K562 (cell line): ENCODE measurements at regions not wholly inside any gene's neighbourhood (a gene's known extent, or its start where the extent isn't known, plus 50 kb on each side); places are given as distances from the start of the nearest gene placed in this dataset.

Experiments used
- ADNP ChIP-seq: fragments of 200-800 bp; sonication (Bioruptor generic); IDR thresholded peaks from 2 replicates; pipeline ENCODE4 v1.6.1; 2016; ENCODE audit warnings: missing genetic modification characterization, missing compliant biosample characterization
- BHLHE40 ChIP-seq: IDR thresholded peaks from 2 replicates; pipeline ENCODE4 v1.6.1; 2011; ENCODE audit warnings: low read length, improper control_type of control experiment
- CXXC5 ChIP-seq: fragments of 250-450 bp; sonication (Bioruptor Pico); IDR thresholded peaks from 2 replicates; pipeline ENCODE4 v1.8.0; 2022; ENCODE audit warnings: inconsistent platforms, mild to moderate bottlenecking, moderate library complexity
- ELF2 ChIP-seq: fragments of 250-450 bp; sonication (Bioruptor Pico); IDR thresholded peaks from 2 replicates; pipeline ENCODE4 v1.5.0; 2021; ENCODE audit warnings: mild to moderate bottlenecking
- EP300 ChIP-seq: IDR thresholded peaks from 2 replicates; pipeline ENCODE4 v1.6.1; 2012; ENCODE audit warnings: low read length, improper control_type of control experiment
- EP400 ChIP-seq: fragments of 450-650 bp; IDR thresholded peaks from 2 replicates; pipeline ENCODE4 v1.6.1; 2017; ENCODE audit warnings: antibody characterized with exemption, mild to moderate bottlenecking, moderate library complexity
- GTF2E2 ChIP-seq: fragments of 200-800 bp; sonication (Bioruptor generic); IDR thresholded peaks from 2 replicates; pipeline ENCODE4 v1.6.1; 2016; ENCODE audit warnings: missing genetic modification characterization, missing compliant biosample characterization
- LEF1 ChIP-seq: fragments of 450-650 bp; IDR thresholded peaks from 2 replicates; pipeline ENCODE4 v1.6.1; 2016; ENCODE audit warnings: mild to moderate bottlenecking
- MAFG ChIP-seq: fragments of 450-650 bp; conservative IDR thresholded peaks from 2 replicates; pipeline ENCODE4 v1.6.1; 2016; ENCODE audit warnings: missing genetic modification characterization, missing compliant biosample characterization
- NFE2 ChIP-seq: IDR thresholded peaks from 2 replicates; pipeline ENCODE4 v1.6.1; 2014; ENCODE audit warnings: antibody characterized with exemption, low read depth
- NR2C1 ChIP-seq, 2 experiments: fragments of 450-650 bp; IDR thresholded peaks; 2 replicates each; pipeline ENCODE4 v1.6.1; 2017; ENCODE audit warnings: mild to moderate bottlenecking in 2 of 2, antibody characterized with exemption in 1 of 2, inconsistent platforms in 1 of 2, missing compliant biosample characterization in 1 of 2, missing genetic modification characterization in 1 of 2
- NR2C2 ChIP-seq, 2 experiments: fragments of 200-800 bp in 1 of 2; sonication (Bioruptor generic) in 1 of 2; sonication (generic) in 1 of 2; formaldehyde crosslinking in 1 of 2; IDR thresholded peaks; 2 replicates each; pipeline versions ENCODE4 v1.6.1 to v1.8.0; 2016 to 2022; ENCODE audit warnings: mild to moderate bottlenecking in 1 of 2, missing compliant biosample characterization in 1 of 2, missing genetic modification characterization in 1 of 2, missing genetic modification reagents in 1 of 2
- NR2F6 ChIP-seq: fragments of 450-650 bp; formaldehyde crosslinking; IDR thresholded peaks from 2 replicates; pipeline ENCODE4 v1.4.0; 2020; ENCODE audit warnings: mild to moderate bottlenecking
- ZFP36 ChIP-seq: fragments of 150-350 bp; IDR thresholded peaks from 2 replicates; pipeline ENCODE4 v1.6.1; 2018; ENCODE audit warnings: low read length, low read depth; ENCODE audit not compliant: partially characterized antibody
- ZKSCAN8 ChIP-seq: fragments of 200-800 bp; sonication (Bioruptor generic); IDR thresholded peaks from 2 replicates; pipeline ENCODE4 v1.6.1; 2016; ENCODE audit warnings: missing genetic modification characterization, missing compliant biosample characterization
- TF ChIP-seq, protein P1 (sequence below), 2 experiments: fragments of 250-450 bp in 1 of 2; fragments of 450-650 bp in 1 of 2; sonication (Bioruptor Pico) in 1 of 2; IDR thresholded peaks; 2 replicates each; pipeline versions ENCODE4 v1.6.1 to v1.8.0; 2016 to 2021; ENCODE audit warnings: mild to moderate bottlenecking in 2 of 2, moderate library complexity in 2 of 2, missing compliant biosample characterization in 1 of 2, missing genetic modification characterization in 1 of 2
- TF ChIP-seq, protein P2 (sequence below): fragments of 450-650 bp; conservative IDR thresholded peaks from 2 replicates; pipeline ENCODE4 v1.6.1; 2016; ENCODE audit warnings: missing genetic modification characterization, low read depth, mild to moderate bottlenecking, control low read depth, missing compliant biosample characterization
- TF ChIP-seq, protein P3 (sequence below), 2 experiments: fragments of 450-650 bp in 1 of 2; sonication (generic) in 1 of 2; formaldehyde crosslinking in 1 of 2; IDR thresholded peaks in 1 of 2; conservative IDR thresholded peaks in 1 of 2; 2 replicates each; pipeline versions ENCODE4 v1.6.1 to v1.8.1; 2016 to 2023; ENCODE audit warnings: mild to moderate bottlenecking in 2 of 2, moderate library complexity in 2 of 2, inconsistent platforms in 1 of 2, missing genetic modification reagents in 1 of 2
- TF ChIP-seq, protein P4 (sequence below): sonication (generic); IDR thresholded peaks from 2 replicates; pipeline ENCODE4 v1.6.1; 2016
- TF ChIP-seq, protein P5 (sequence below): fragments of 250-450 bp; sonication (Bioruptor Pico); IDR thresholded peaks from 2 replicates; pipeline ENCODE4 v1.5.0; 2021

DNA sequence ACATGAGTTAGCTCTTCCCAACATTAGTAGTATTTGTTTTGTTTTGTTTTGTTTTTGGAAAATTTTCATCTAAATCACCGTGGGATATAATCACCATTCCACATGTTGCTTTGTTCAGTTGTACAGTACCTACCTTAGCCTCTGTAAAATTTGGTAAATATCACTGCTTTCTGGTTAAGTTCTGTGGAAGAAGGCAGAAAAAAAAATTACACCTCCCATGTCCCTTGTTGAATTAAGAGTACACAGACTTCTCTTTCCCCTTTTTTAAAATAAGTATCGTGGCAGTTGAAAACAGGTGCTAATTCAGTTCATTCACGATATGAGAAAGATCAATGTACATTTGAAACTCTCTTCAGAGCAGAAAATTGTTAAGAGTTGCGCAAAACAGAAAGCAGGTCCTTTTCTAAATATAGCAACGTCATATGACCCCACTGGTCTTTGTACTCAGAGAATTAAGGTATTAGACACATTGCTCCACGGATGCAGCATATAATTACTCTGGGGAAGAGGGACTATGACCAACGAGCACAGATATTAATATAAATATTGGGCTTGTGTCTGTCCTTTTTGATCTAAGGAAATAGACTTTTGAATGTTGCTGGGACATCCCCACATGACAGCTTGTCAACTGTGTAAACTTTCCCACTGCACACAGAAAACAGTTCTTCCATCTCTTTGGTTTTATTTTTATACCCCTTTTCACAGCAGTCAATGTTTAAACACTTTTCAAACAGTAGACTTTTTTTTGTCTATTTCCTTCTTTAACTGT is 58.6 kb upstream of the ZNF217 start (continued):
- TF ChIP-seq, protein P1, sequence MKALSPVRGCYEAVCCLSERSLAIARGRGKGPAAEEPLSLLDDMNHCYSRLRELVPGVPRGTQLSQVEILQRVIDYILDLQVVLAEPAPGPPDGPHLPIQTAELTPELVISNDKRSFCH (CRISPR knock-in tag; IDR thresholded peaks at IDR 0.05): no peak
- TF ChIP-seq, protein P1 (tag; IDR thresholded peaks at IDR 0.05): no peak
- TF ChIP-seq ZFP36: no peak
- TF ChIP-seq EP400: peak; percentile 13
- TF ChIP-seq BHLHE40: no peak
- TF ChIP-seq, protein P2, sequence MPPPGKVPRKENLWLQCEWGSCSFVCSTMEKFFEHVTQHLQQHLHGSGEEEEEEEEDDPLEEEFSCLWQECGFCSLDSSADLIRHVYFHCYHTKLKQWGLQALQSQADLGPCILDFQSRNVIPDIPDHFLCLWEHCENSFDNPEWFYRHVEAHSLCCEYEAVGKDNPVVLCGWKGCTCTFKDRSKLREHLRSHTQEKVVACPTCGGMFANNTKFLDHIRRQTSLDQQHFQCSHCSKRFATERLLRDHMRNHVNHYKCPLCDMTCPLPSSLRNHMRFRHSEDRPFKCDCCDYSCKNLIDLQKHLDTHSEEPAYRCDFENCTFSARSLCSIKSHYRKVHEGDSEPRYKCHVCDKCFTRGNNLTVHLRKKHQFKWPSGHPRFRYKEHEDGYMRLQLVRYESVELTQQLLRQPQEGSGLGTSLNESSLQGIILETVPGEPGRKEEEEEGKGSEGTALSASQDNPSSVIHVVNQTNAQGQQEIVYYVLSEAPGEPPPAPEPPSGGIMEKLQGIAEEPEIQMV: 0 out of 2 replicates have a peak, but pooled peaks have one; percentile 30
- peak; percentile 46; the same call in 1 of the 2 replicates for TF ChIP-seq NFE2
- TF ChIP-seq NR2C1 (IDR thresholded peaks at IDR 0.05): 0 out of 2 replicates have a peak, but pooled peaks have one; percentile 13
- TF ChIP-seq NR2C1 (tag; IDR thresholded peaks at IDR 0.05): 0 out of 2 replicates have a peak, but pooled peaks have one; percentile 41
- no peak for TF ChIP-seq NR2F6 (CRISPR knock-in tag)
- TF ChIP-seq, protein P3, sequence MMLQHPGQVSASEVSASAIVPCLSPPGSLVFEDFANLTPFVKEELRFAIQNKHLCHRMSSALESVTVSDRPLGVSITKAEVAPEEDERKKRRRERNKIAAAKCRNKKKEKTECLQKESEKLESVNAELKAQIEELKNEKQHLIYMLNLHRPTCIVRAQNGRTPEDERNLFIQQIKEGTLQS (IDR thresholded peaks at IDR 0.05): 0 out of 2 replicates have a peak, but pooled peaks have one; percentile 18
- TF ChIP-seq, protein P3 (CRISPR knock-in tag; conservative IDR thresholded peaks at IDR 0.05): no peak
- TF ChIP-seq GTF2E2 (tag): peak; percentile 72
- no peak for TF ChIP-seq NR2C2 (CRISPR knock-in tag; IDR thresholded peaks at IDR 0.05)
- peak; percentile 73 for TF ChIP-seq NR2C2 (tag; IDR thresholded peaks at IDR 0.05)
- TF ChIP-seq, protein P4, sequence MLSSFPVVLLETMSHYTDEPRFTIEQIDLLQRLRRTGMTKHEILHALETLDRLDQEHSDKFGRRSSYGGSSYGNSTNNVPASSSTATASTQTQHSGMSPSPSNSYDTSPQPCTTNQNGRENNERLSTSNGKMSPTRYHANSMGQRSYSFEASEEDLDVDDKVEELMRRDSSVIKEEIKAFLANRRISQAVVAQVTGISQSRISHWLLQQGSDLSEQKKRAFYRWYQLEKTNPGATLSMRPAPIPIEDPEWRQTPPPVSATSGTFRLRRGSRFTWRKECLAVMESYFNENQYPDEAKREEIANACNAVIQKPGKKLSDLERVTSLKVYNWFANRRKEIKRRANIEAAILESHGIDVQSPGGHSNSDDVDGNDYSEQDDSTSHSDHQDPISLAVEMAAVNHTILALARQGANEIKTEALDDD: peak; percentile 2; the same call in 1 of the 2 replicates
- TF ChIP-seq LEF1: peak; percentile 49; the same call in 1 of the 2 replicates
- 0 out of 2 replicates have a peak, but pooled peaks have one; percentile 5 for TF ChIP-seq EP300
- peak; percentile 34; the same call in 1 of the 2 replicates for TF ChIP-seq ADNP (tag)
- TF ChIP-seq MAFG (tag): peak; percentile 22
- peak; percentile 7; the same call in 1 of the 2 replicates for TF ChIP-seq CXXC5 (CRISPR knock-in tag)
- 0 out of 2 replicates have a peak, but pooled peaks have one; percentile 16 for TF ChIP-seq ELF2 (CRISPR knock-in tag)
- TF ChIP-seq, protein P5, sequence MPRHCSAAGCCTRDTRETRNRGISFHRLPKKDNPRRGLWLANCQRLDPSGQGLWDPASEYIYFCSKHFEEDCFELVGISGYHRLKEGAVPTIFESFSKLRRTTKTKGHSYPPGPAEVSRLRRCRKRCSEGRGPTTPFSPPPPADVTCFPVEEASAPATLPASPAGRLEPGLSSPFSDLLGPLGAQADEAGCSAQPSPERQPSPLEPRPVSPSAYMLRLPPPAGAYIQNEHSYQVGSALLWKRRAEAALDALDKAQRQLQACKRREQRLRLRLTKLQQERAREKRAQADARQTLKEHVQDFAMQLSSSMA (CRISPR knock-in tag): no peak
- TF ChIP-seq ZKSCAN8 (CRISPR knock-in tag): 0 out of 2 replicates have a peak, but pooled peaks have one; percentile 35
